ENCODE measurements at regions not wholly inside any gene's neighbourhood (a gene's known extent, or its start where the extent isn't known, plus 50 kb on each side); places are given as distances from the start of the nearest gene placed in this dataset.

DNA sequence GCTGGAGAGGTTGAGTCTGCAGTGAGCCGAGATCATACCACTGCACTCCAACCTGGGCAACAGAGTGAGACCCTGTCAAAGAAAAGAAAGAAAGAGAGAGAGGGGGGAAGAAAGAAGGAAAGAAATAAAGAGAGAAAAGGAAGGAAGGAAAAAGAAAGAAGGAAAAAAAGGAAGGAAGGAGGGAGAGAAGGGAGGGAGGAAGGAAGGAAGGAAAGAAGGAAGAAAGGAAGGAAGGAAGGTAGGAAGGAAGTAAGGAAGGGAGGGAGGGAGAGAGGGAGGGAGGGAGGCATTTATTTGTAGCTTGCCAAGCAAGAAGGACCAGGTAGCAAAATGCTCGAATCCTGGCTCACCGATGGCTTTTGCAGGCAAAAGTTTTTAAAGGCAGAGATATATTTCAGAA is 74.5 kb upstream of the BAIAP2L1 start:
- peaks cover 20% of the 10 kb centered on the region for H3K27me3 ChIP-seq
- WGBS, result 78% methylated on average over 3 of the region's 3 CpGs
- TF ChIP-seq EP300 (IDR thresholded peaks at IDR 0.05), result no peak
- no peak for TF ChIP-seq POLR2AphosphoS5 (IDR thresholded peaks at IDR 0.05)
- no peak for TF ChIP-seq POLR2A (IDR thresholded peaks at IDR 0.05)
- TF ChIP-seq, protein P1, sequence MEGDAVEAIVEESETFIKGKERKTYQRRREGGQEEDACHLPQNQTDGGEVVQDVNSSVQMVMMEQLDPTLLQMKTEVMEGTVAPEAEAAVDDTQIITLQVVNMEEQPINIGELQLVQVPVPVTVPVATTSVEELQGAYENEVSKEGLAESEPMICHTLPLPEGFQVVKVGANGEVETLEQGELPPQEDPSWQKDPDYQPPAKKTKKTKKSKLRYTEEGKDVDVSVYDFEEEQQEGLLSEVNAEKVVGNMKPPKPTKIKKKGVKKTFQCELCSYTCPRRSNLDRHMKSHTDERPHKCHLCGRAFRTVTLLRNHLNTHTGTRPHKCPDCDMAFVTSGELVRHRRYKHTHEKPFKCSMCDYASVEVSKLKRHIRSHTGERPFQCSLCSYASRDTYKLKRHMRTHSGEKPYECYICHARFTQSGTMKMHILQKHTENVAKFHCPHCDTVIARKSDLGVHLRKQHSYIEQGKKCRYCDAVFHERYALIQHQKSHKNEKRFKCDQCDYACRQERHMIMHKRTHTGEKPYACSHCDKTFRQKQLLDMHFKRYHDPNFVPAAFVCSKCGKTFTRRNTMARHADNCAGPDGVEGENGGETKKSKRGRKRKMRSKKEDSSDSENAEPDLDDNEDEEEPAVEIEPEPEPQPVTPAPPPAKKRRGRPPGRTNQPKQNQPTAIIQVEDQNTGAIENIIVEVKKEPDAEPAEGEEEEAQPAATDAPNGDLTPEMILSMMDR (IDR thresholded peaks at IDR 0.05), result no peak
- no peaks in the 10 kb centered on the region for H3K36me3 ChIP-seq
- H3K4me3 ChIP-seq, result no peak overlapping the region
- H3K9me3 ChIP-seq, result no peaks in the 10 kb centered on the region
- DNase-seq (ENCODE audit: low spot score in 2 of 2), result no peak
- H3K27ac ChIP-seq, result no peak overlapping the region
- H3K4me1 ChIP-seq, result peaks cover 6% of the 10 kb centered on the region

DNA sequence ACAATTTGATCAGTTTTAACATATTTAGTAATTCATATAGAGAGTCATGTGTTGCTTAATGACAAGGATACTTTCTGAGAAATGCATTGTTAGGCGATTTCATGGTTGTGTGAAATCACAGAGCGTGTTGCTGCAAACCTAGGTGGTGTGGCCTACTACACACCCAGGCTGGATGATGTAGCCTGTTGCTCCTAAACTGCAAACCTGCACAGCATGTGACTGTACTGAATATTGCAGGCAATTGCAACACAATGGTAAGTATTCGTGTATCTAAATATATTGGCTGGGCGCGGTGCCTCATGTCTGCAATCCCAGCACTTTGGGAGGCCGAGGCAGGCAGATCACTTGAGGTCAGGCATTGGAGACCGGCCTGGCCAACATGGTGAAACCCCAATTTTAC is 73.7 kb upstream of the BAIAP2L1 start:
- Histone ChIP-seq H3K4me3 (no peak overlapping the region), H3K36me3 (no peaks in the 10 kb centered on the region), H3K27me3 (peaks cover 26% of the 10 kb centered on the region), H3K4me1 (peaks cover 6% of the 10 kb centered on the region), H3K9me3 (no peaks in the 10 kb centered on the region), H3K27ac (no peak overlapping the region)
- TF ChIP-seq, protein P1 (IDR thresholded peaks at IDR 0.05), result no peak
- TF ChIP-seq POLR2A (IDR thresholded peaks at IDR 0.05) (no peak), POLR2AphosphoS5 (IDR thresholded peaks at IDR 0.05) (no peak), EP300 (IDR thresholded peaks at IDR 0.05) (no peak)
- no peak for DNase-seq (ENCODE audit: low spot score in 2 of 2)
- 86% methylated on average over 7 of the region's 7 CpGs for WGBS

DNA sequence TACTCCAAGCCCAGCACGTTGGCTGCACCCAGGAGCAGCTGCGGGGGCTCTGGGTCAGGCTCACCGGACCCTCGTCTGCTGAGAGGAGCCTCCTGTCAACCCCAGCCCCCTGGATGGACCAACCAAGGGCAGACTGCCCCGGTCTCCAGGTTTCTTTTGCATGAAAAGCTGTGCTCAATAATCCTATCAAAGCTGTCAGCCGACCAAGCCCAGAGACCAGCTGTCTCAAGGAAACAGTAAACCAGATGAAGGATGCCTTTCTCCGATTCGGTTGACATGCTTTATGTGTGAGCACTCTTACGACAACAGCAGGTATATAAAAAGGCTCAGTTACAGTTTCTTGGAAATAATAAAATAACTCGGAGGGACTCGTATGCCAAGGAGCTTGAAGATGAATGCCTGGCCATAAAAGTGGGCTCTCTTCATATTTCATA is 71.6 kb upstream of the BAIAP2L1 start:
- 68% methylated on average over 11 of the region's 11 CpGs for WGBS
- Histone ChIP-seq H3K27ac (no peak overlapping the region), H3K4me3 (no peak overlapping the region), H3K36me3 (no peaks in the 10 kb centered on the region), H3K9me3 (peaks cover 3% of the 10 kb centered on the region), H3K4me1 (peaks cover 6% of the 10 kb centered on the region), H3K27me3 (peaks cover 32% of the 10 kb centered on the region)
- DNase-seq (ENCODE audit: low spot score in 2 of 2), result no peak
- TF ChIP-seq EP300 (IDR thresholded peaks at IDR 0.05) (no peak), POLR2A (IDR thresholded peaks at IDR 0.05) (no peak), POLR2AphosphoS5 (IDR thresholded peaks at IDR 0.05) (no peak)
- TF ChIP-seq, protein P1 (IDR thresholded peaks at IDR 0.05), result no peak

DNA sequence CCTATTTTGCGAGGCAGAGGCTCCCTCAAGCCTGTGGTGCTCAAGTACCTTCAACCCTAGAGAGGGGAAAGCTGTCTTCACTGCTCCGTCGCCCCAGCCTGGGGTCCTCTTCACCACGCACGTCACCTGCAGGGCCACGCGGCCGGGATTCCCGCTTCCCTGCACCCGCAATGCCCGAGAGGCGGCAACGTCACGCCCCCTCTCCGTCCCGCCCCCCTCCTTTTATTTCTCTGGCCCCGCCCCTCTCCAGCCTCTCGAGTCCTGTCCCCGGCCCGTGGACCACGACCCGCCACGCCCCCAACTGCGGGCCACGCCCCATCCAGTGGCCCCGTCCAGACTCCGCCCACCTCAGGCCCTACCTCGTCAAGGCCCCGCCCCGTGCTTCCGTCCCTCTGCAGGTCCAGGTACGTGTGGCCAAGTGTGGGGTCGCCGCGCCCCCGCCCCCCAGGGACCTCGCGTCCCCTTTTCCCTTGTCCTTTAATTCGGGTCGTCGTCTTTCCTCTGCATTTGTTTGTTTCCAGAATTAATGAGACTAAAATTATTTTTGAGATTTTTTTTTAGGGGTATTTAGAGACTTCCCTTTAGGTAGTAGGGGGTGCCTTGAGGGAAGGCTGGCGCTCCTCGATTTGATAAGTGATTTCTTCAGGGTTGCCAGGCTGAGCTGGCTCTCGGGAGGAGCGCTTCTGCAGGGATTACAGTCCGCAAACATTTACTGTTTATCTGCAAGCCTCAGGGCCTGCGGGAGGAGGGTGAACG is 69.8 kb upstream of the BAIAP2L1 start:
- Histone ChIP-seq H3K27me3 (peaks cover 35% of the 10 kb centered on the region), H3K36me3 (no peaks in the 10 kb centered on the region), H3K27ac (no peak overlapping the region), H3K4me1 (peaks cover 6% of the 10 kb centered on the region), H3K4me3 (peak overlapping the region; percentile 2), H3K9me3 (peaks cover 3% of the 10 kb centered on the region)
- TF ChIP-seq POLR2A (IDR thresholded peaks at IDR 0.05) (no peak), EP300 (IDR thresholded peaks at IDR 0.05) (no peak), POLR2AphosphoS5 (IDR thresholded peaks at IDR 0.05) (no peak)
- TF ChIP-seq, protein P1 (IDR thresholded peaks at IDR 0.05), result no peak
- DNase-seq (ENCODE audit: low spot score in 2 of 2), result no peak
- WGBS, result 4% methylated on average over 46 of the region's 48 CpGs

DNA sequence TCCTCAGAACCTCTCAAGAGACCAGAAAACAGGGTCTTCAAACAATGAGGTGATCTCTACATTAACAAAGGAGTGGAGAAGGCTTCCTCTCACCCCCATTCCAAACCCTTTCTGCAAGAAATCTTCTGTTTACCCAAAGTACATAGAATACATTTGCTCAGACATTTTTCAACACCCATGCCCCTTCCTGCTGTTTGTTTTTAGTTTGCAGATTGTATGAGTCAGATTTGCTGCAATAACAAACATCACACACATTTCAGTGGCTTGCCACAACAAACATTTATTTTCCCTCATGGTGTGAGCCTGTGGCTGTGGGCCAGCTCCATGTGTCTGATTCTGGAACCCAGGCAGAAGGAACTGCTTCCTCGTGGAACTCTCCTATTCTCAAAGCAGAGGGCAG is 68.2 kb upstream of the BAIAP2L1 start:
- WGBS, result 86% methylated on average over 1 of the region's 1 CpG
- no peak overlapping the region for H3K27ac ChIP-seq
- no peak for DNase-seq (ENCODE audit: low spot score in 2 of 2)
- H3K4me1 ChIP-seq, result peaks cover 6% of the 10 kb centered on the region
- no peak for TF ChIP-seq POLR2AphosphoS5 (IDR thresholded peaks at IDR 0.05)
- TF ChIP-seq POLR2A (IDR thresholded peaks at IDR 0.05), result no peak
- H3K27me3 ChIP-seq, result peaks cover 35% of the 10 kb centered on the region
- no peak overlapping the region for H3K4me3 ChIP-seq
- H3K9me3 ChIP-seq, result peaks cover 3% of the 10 kb centered on the region
- no peaks in the 10 kb centered on the region for H3K36me3 ChIP-seq
